Tibial nerve (tissue), 4 donors: ENCODE measurements at regions not wholly inside any gene's neighbourhood (a gene's known extent, or its start where the extent isn't known, plus 50 kb on each side); places are given as distances from the start of the nearest gene placed in this dataset.

ENCODE experiments used
- EP300 ChIP-seq, 2 donors: sonication (generic); formaldehyde crosslinking; IDR thresholded peaks; one replicate each; pipeline ENCODE4 v1.6.1; 2017; ENCODE audit warnings: antibody characterized with exemption in 2 of 2, mild to moderate bottlenecking in 1 of 2
- TF ChIP-seq, protein P1 (sequence below), 5 experiments: fragments of 200-600 bp in 3 of 5; fragments of 450-650 bp in 2 of 5; sonication (generic) in 3 of 5; IDR thresholded peaks; one replicate each; pipeline ENCODE4 v1.5.1; 2016 to 2019; ENCODE audit warnings: antibody characterized with exemption in 5 of 5, mild to moderate bottlenecking in 3 of 5, moderate library complexity in 2 of 5

DNA sequence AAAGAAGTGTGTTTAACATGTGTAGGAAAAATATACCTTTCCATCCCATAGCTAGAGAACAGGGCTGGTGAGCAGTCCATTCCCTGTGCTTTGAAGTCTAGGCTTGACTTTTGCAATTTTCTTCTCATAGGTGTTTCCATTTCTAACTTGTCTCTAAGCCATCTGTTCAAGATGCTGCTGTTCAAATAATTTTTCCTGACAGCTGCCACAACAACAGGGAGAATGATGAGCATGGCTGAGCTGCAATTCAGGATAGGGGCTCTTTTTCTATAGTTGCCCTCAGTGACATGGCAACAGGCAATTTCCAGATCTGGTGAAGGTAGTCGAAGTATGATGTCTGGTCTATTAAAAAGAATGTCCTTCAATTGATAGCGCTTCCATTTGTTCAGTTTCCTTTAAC is 103.0 kb upstream of the HS3ST5 start:
- TF ChIP-seq, protein P1, sequence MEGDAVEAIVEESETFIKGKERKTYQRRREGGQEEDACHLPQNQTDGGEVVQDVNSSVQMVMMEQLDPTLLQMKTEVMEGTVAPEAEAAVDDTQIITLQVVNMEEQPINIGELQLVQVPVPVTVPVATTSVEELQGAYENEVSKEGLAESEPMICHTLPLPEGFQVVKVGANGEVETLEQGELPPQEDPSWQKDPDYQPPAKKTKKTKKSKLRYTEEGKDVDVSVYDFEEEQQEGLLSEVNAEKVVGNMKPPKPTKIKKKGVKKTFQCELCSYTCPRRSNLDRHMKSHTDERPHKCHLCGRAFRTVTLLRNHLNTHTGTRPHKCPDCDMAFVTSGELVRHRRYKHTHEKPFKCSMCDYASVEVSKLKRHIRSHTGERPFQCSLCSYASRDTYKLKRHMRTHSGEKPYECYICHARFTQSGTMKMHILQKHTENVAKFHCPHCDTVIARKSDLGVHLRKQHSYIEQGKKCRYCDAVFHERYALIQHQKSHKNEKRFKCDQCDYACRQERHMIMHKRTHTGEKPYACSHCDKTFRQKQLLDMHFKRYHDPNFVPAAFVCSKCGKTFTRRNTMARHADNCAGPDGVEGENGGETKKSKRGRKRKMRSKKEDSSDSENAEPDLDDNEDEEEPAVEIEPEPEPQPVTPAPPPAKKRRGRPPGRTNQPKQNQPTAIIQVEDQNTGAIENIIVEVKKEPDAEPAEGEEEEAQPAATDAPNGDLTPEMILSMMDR (IDR thresholded peaks at IDR 0.05): no peak
- no peak for TF ChIP-seq EP300 (IDR thresholded peaks at IDR 0.05)
